ENCODE measurements at regions not wholly inside any gene's neighbourhood (a gene's known extent, or its start where the extent isn't known, plus 50 kb on each side); places are given as distances from the start of the nearest gene placed in this dataset.

DNA sequence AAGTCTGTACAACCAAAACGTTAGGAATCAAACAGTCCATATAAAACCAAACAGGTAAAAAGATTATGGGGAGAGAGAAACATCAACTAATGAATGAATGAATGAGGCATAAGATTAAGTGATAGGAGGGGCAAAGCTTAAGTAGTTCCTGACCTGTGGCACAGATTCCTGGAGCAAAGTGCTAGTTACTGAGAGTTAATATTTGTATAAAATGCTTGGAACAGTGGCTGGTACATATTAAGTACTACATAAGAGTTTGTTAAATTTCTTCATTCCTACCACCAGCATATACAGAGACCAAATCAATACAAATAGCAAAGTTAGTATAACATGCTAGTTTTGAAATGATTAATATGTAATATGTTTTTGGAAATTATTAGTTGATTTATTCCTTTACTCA lies 363.7 kb downstream of the ADAM29 start:
- Histone ChIP-seq H3K27me3 (replicated peaks in 1 of 4; ENCODE audit: control insufficient read depth in 3 of 4, extremely low read depth in 1 of 4, insufficient read depth in 3 of 4, low read length in 3 of 4) (no peaks in the 10 kb centered on the region), H3K79me1 (ENCODE audit: low read depth, low read length) (no peaks in the 10 kb centered on the region), H2BK5ac (ENCODE audit: low read depth, low read length) (no peak overlapping the region), H2BK120ac (replicated peaks; ENCODE audit: low read depth, low read length) (no peak overlapping the region), H3K56ac (replicated peaks; ENCODE audit: insufficient read length, low read depth, low read length) (no peak overlapping the region), H3K18ac (ENCODE audit: extremely low read depth, low read length) (no peak overlapping the region), H4K91ac (replicated peaks; ENCODE audit: insufficient read length, low read length) (no peak overlapping the region), H2BK15ac (ENCODE audit: low read length) (no peak overlapping the region), H3K27ac (ENCODE audit: low read depth, low read length) (no peak overlapping the region), H4K5ac (ENCODE audit: insufficient read length, low read depth, low read length) (no peak overlapping the region), H3K23ac (ENCODE audit: insufficient read length) (no peak overlapping the region), H4K8ac (ENCODE audit: extremely low read depth, insufficient read depth, low read length) (no peak overlapping the region), H3K79me2 (ENCODE audit: control insufficient read depth in 1 of 2, insufficient read depth in 2 of 2, low read length in 2 of 2) (no peaks in the 10 kb centered on the region), H3K23me2 (ENCODE audit: low read depth, low read length) (no peaks in the 10 kb centered on the region), H3K4ac (replicated peaks; ENCODE audit: insufficient read length, low read depth, low read length) (no peak overlapping the region), H2BK12ac (ENCODE audit: low read depth, low read length) (no peak overlapping the region), H3K4me2 (ENCODE audit: insufficient read depth in 1 of 2, low read depth in 2 of 2, low read length in 2 of 2) (no peak overlapping the region), H2AFZ (ENCODE audit: low read length) (no peak overlapping the region), H2AK5ac (ENCODE audit: low read depth, low read length) (no peak overlapping the region), H4K20me1 (replicated peaks in 1 of 2; ENCODE audit: control insufficient read depth in 1 of 2, insufficient read depth in 2 of 2, low read length in 2 of 2) (no peaks in the 10 kb centered on the region), H3K9me3 (ENCODE audit: insufficient read depth in 2 of 2, low read depth in 1 of 2, low read length in 1 of 2) (no peaks in the 10 kb centered on the region), H3K14ac (ENCODE audit: insufficient read length) (no peak overlapping the region), H3K36me3 (ENCODE audit: control insufficient read depth in 2 of 4, insufficient read depth in 4 of 4, low read length in 3 of 4) (no peaks in the 10 kb centered on the region), H3K9ac (replicated peaks in 1 of 4; ENCODE audit: extremely low read depth in 1 of 4, low read depth in 3 of 4, low read length in 3 of 4) (no peak overlapping the region), H2BK20ac (ENCODE audit: low read length) (no peak overlapping the region), H3K4me1 (replicated peaks in 1 of 4; ENCODE audit: control insufficient read depth in 3 of 4, insufficient read depth in 4 of 4, low read length in 3 of 4) (peaks cover 0 to 5% (median under 1%) of the 10 kb centered on the region in 4 experiments; a peak in 2 of 7 replicates), H3K4me3 (ENCODE audit: extremely low read depth in 1 of 4, insufficient read depth in 2 of 4, low read depth in 3 of 4, low read length in 4 of 4) (no peak overlapping the region)
- DNase-seq (ENCODE audit: low read depth in 1 of 2, low spot score in 2 of 2), result no peak
- WGBS, 2 experiments (ENCODE audit: extremely low coverage in 1 of 2, insufficient coverage in 1 of 2, insufficient read length in 1 of 2, insufficient replicate concordance in 2 of 2, low coverage in 1 of 2, low lambda C conversion rate in 2 of 2, missing lambda C conversion rate in 1 of 2), result 61% methylated on average over 1 of the region's 1 CpG; no CpG with 5 or more reads in 1 of the 2 experiments
- no peak for FAIRE-seq
- ChIA-PET POLR2A (ENCODE audit: partially characterized antibody) (no interaction called here), CTCF (ENCODE audit: partially characterized antibody) (no interaction called here)
- TF ChIP-seq CHD1 (IDR thresholded peaks at IDR 0.05; ENCODE audit: low read depth, low read length) (no peak), FOSL1 (IDR thresholded peaks at IDR 0.05; ENCODE audit: insufficient read depth, low read depth, low read length) (no peak), BRCA1 (IDR thresholded peaks at IDR 0.05; ENCODE audit: low read depth, low read length) (no peak), EGR1 (IDR thresholded peaks at IDR 0.05; ENCODE audit: borderline replicate concordance, low read depth, low read length) (no peak), CHD2 (IDR thresholded peaks at IDR 0.05; ENCODE audit: low read length) (no peak), E2F6 (IDR thresholded peaks at IDR 0.05) (no peak), CBX8 (IDR thresholded peaks at IDR 0.05; ENCODE audit: borderline replicate concordance, low read depth, low read length) (no peak), POLR2AphosphoS5 (IDR thresholded peaks at IDR 0.05; ENCODE audit: low read depth, low read length) (no peak), SIRT6 (IDR thresholded peaks at IDR 0.05; ENCODE audit: low read length) (no peak), KDM4A (IDR thresholded peaks at IDR 0.05; ENCODE audit: low read depth, low read length, severe bottlenecking) (no peak), RAD21 (IDR thresholded peaks at IDR 0.05 in 1 of 2, conservative IDR thresholded peaks at IDR 0.05 in 1 of 2; ENCODE audit: low read depth in 2 of 2, low read length in 2 of 2) (no peak), SAP30 (IDR thresholded peaks at IDR 0.05; ENCODE audit: insufficient read depth, insufficient replicate concordance, low read length) (no peak), POU5F1 (IDR thresholded peaks at IDR 0.05; ENCODE audit: low read depth, low read length) (no peak)
- TF ChIP-seq, protein P1, sequence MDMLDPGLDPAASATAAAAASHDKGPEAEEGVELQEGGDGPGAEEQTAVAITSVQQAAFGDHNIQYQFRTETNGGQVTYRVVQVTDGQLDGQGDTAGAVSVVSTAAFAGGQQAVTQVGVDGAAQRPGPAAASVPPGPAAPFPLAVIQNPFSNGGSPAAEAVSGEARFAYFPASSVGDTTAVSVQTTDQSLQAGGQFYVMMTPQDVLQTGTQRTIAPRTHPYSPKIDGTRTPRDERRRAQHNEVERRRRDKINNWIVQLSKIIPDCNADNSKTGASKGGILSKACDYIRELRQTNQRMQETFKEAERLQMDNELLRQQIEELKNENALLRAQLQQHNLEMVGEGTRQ (IDR thresholded peaks at IDR 0.05; ENCODE audit: low read length), result no peak

All from H1 (cell line).